ENCODE measurements at regions not wholly inside any gene's neighbourhood (a gene's known extent, or its start where the extent isn't known, plus 50 kb on each side); places are given as distances from the start of the nearest gene placed in this dataset.
"Not testable (repeated sequence)": the region's sequence is repeated elsewhere in the genome, so short reads cannot be mapped to it uniquely, and the experiment has no call there.

DNA sequence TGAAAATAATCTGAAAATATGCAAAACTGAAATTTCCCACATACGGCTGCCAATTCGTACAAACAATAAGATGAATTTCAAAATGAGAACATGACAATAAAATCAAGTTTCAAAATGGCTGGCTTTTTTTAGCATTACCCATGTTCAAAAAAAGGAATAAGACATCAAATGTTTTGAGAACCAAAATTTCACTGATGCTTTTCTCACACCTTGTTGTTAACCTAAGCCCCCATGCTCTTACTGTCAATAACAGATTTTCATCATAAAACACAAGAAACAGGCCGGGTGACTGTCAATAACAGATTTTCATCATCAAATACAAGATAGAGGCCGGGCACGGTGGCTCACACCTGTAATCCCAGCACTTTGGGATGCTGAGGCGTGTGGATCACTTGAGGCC lies 2149.6 kb upstream of the DEFB115 start:
- not testable (repeated sequence) for H3K27ac ChIP-seq; H3K9me3 ChIP-seq; H3K36me3 ChIP-seq; H3K4me1 ChIP-seq; DNase-seq; H3K27me3 ChIP-seq; H3K4me3 ChIP-seq (replicated peaks in 1 of 3)
- intact Hi-C loops (cut with DNase I) = loop anchor here (10.0 kb wide), 1 partner anchor 767 kb away; no protein-coding TSS in a partner anchor
- 64 to 72% methylated on average over 6 of the region's 6 CpGs for WGBS, 2 donors

DNA sequence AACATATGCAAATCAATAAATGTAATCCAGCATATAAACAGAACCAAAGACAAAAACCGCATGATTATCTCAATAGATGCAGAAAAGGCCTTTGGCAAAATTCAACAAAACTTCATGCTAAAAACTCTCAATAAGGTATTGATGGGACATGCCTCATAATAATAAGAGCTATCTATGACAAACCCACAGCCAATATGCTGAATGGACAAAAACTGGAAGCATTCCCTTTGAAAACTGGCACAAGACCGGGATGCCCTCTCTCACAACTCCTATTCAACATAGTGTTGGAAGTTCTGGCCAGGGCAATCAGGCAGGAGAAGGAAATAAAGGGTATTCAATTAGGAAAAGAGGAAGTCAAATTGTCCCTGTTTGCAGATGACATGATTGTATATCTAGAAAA lies 2148.1 kb upstream of the DEFB115 start:
- not testable (repeated sequence) for H3K36me3 ChIP-seq; H3K27me3 ChIP-seq; H3K9me3 ChIP-seq; H3K27ac ChIP-seq; DNase-seq; H3K4me3 ChIP-seq (replicated peaks in 1 of 3); H3K4me1 ChIP-seq
- intact Hi-C loops (cut with DNase I) = loop anchor here (10.0 kb wide), 1 partner anchor 765 kb away; no protein-coding TSS in a partner anchor
- WGBS, 2 donors = 33 to 45% methylated on average over 2 of the region's 2 CpGs

DNA sequence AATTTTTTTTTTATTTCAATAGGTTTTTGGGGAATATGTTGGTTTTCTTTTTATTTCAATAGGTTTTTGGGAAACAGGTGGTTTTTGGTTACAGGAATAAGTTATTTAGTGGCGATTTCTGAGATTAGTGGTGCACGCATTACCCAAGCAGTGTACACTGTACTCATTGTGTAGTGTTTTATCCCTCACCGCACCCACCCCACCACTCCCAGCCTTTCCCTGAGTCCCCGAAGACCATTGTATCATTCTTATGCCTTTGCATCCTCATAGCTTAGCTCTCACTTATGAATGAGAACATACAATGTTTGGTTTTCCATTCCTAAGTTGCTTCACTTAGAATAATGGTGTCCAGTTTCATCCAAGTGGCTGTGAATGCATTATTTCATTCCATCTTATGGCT lies 2142.4 kb upstream of the DEFB115 start:
- intact Hi-C loops (cut with DNase I); H3K4me3 ChIP-seq (replicated peaks in 1 of 3); H3K27ac ChIP-seq; H3K27me3 ChIP-seq; H3K36me3 ChIP-seq; DNase-seq; H3K4me1 ChIP-seq; H3K9me3 ChIP-seq: not testable (repeated sequence)
- WGBS, 2 donors = 66 to 71% methylated on average over 4 of the region's 4 CpGs

DNA sequence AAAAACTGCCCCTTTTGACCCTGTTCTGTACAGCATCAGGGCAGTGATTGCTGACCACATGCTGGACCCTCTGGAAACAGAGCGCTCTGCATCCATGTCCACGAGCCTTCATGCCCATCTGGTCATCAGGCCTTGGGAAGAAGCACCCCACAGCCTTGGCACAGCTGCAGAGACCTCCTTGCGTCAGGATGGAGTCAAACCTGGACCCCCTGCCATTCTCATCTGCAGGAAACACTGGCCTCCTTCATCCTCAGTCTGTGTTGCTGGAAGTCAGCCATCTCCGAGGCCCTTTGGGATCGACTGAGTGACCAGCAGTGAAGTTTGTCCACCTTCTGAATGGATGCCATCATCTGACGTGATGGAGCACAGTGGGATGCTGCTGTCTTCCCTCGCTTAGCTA lies 2138.3 kb upstream of the DEFB115 start:
- TF ChIP-seq POLR2A (IDR thresholded peaks at IDR 0.05) = no peak
- TF ChIP-seq, protein P1, sequence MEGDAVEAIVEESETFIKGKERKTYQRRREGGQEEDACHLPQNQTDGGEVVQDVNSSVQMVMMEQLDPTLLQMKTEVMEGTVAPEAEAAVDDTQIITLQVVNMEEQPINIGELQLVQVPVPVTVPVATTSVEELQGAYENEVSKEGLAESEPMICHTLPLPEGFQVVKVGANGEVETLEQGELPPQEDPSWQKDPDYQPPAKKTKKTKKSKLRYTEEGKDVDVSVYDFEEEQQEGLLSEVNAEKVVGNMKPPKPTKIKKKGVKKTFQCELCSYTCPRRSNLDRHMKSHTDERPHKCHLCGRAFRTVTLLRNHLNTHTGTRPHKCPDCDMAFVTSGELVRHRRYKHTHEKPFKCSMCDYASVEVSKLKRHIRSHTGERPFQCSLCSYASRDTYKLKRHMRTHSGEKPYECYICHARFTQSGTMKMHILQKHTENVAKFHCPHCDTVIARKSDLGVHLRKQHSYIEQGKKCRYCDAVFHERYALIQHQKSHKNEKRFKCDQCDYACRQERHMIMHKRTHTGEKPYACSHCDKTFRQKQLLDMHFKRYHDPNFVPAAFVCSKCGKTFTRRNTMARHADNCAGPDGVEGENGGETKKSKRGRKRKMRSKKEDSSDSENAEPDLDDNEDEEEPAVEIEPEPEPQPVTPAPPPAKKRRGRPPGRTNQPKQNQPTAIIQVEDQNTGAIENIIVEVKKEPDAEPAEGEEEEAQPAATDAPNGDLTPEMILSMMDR (IDR thresholded peaks at IDR 0.05) = no peak
- Histone ChIP-seq H3K9me3 (no peaks in the 10 kb centered on the region), H3K36me3 (no peaks in the 10 kb centered on the region), H3K4me1 (no peaks in the 10 kb centered on the region), H3K27me3 (no peaks in the 10 kb centered on the region), H3K4me3 (replicated peaks in 1 of 3) (no peak overlapping the region), H3K27ac (no peak overlapping the region)
- WGBS, 2 donors = 58 to 72% methylated on average over 7 of the region's 7 CpGs
- DNase-seq = no peak
- intact Hi-C loops (cut with DNase I) = no loop called here

DNA sequence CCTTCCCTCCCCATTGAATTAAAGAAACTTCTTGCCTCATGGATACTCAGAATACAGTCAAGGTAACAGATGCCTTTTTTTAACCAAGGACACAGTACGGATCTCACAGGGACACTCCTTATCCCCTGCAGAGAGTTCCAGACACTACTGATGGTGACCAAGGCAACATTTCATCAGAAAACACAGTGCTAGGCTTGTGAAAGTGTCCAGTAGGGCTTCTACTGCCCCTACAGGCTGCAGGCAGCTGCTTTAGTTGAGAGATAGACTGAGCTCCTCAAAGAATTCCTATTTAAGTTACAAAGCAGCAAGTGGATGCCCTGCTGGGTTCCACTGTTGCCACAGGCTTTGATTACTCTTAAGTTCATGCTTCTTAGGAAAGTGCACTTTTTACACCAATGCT lies 2137.8 kb upstream of the DEFB115 start:
- H3K27me3 ChIP-seq; H3K9me3 ChIP-seq; DNase-seq; H3K4me3 ChIP-seq (replicated peaks in 1 of 3); H3K4me1 ChIP-seq; intact Hi-C loops (cut with DNase I); H3K36me3 ChIP-seq; H3K27ac ChIP-seq: not testable (repeated sequence)
- WGBS, 2 donors = 52 to 66% methylated on average over 1 of the region's 1 CpG

DNA sequence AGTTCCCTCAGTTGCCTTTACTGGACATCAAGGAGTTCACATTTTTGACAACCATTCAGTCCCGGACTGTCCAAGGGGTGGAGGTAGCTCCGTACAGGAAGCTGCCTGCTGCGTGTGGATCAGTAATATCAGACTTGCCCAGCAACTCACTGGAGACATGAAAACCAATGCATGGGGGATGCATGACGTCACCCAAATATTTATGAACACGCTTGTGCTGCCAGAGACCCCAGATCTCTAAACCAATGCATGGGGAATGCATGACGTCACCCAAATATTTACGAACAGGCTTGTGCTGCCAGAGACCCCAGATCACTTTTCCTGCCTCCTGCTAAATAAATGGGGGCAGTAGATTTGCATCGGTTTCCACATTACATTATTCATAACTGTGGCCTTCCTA lies 2137.4 kb upstream of the DEFB115 start:
- H3K4me3 ChIP-seq (replicated peaks in 1 of 3) = not testable (repeated sequence)

DNA sequence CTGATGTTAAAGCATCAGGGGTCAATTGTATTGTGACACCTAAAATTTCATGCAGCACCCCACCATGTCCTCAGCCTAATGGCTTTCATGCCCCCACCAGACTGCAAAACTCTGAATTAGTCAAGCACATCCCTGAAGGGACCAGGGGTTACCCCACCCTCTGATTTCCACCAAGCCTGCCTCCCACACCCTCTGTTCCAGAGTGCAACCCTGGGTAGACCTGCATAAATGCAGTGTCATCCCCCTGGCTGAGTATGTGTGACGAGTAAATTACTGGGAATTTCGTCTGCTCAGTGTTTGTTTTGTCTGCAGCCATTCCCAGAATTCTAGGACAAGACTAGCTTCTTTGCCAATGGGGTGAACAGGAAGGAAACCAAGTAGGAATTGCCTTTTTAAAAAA lies 2136.9 kb upstream of the DEFB115 start:
- H3K4me1 ChIP-seq; H3K9me3 ChIP-seq; H3K27ac ChIP-seq; H3K27me3 ChIP-seq; H3K4me3 ChIP-seq (replicated peaks in 1 of 3); H3K36me3 ChIP-seq; intact Hi-C loops (cut with DNase I); DNase-seq: not testable (repeated sequence)
- WGBS, 2 donors = 25% methylated on average over 2 of the region's 2 CpGs

More for the DNA sequence above, 2137.4 kb upstream of the DEFB115 start:
- H3K4me1 ChIP-seq; DNase-seq; H3K27me3 ChIP-seq; H3K9me3 ChIP-seq; H3K36me3 ChIP-seq; H3K27ac ChIP-seq; intact Hi-C loops (cut with DNase I): not testable (repeated sequence)
- 46 to 48% methylated on average over 8 of the region's 8 CpGs for WGBS, 2 donors

DNA sequence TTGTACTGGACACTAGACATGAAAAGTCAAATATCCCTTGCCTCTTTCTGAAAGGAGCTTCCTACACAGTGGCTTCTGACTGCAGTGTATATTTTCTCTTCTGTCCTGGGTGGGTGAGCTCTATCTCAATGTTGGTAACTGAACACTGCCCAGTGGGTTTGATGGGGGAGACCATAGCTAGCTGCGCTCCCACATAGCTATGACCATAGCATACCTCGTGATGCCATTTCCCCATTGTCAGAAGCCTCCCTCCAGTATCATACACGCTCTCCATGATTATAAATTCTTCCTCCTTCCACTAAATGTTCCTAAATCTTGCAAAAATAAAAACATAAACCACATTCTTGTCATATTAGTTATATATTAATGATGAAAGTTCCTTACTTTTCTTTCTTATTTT lies 2134.7 kb upstream of the DEFB115 start:
- H3K9me3 ChIP-seq; H3K4me3 ChIP-seq (replicated peaks in 1 of 3); H3K36me3 ChIP-seq; H3K27me3 ChIP-seq; H3K4me1 ChIP-seq; DNase-seq; H3K27ac ChIP-seq; intact Hi-C loops (cut with DNase I): not testable (repeated sequence)
- WGBS, 2 donors = 44% methylated on average over 3 of the region's 3 CpGs

DNA sequence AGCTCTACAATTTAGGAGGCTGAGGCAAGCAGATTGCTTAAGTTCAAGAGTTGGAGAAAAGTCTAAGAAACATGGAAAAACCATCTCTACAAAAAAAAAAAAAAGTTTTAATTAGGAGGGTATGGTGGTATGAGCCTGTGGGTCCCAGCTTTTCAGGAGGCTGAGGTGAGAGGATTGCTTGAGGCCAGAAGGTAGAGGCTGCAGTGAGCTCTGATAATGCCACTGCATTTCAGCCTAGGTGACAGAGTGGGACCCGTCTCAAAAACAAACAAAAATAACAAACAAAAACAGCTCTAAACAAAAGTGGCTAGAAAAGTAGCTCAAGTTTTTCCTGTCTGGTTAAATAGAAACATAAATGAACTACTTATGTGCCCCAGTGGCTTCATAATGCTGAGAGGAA lies 2133.6 kb upstream of the DEFB115 start:
- intact Hi-C loops (cut with DNase I) = no loop called here
- Histone ChIP-seq H3K27me3 (no peaks in the 10 kb centered on the region), H3K9me3 (no peaks in the 10 kb centered on the region), H3K36me3 (no peaks in the 10 kb centered on the region), H3K4me1 (no peaks in the 10 kb centered on the region), H3K4me3 (replicated peaks in 1 of 3) (no peak overlapping the region), H3K27ac (no peak overlapping the region)
- TF ChIP-seq, protein P1 (IDR thresholded peaks at IDR 0.05) = no peak
- TF ChIP-seq POLR2A (IDR thresholded peaks at IDR 0.05) = no peak
- DNase-seq = no peak
- 55 to 74% methylated on average over 1 of the region's 1 CpG for WGBS, 2 donors

Data from thyroid gland (tissue), 4 donors.